ENCODE measurements at regions not wholly inside any gene's neighbourhood (a gene's known extent, or its start where the extent isn't known, plus 50 kb on each side); places are given as distances from the start of the nearest gene placed in this dataset.

- Histone ChIP-seq H3K36me3 (no peaks in the 10 kb centered on the region), H3K4me3 (no peak overlapping the region), H3K9me3 (no peaks in the 10 kb centered on the region), H3K27ac (no peak overlapping the region), H3K4me1 (no peaks in the 10 kb centered on the region), H3K27me3 (peaks cover 0 to 5% (median 0%) of the 10 kb centered on the region in 9 donors)
- 86 to 98% (median 91%) methylated on average over 1 of the region's 1 CpG for WGBS, 4 donors
- intact Hi-C loops (cut with DNase I), result no loop called here
- TF ChIP-seq CTCF (IDR thresholded peaks at IDR 0.05) (no peak), POLR2A (IDR thresholded peaks at IDR 0.05) (no peak)
- ATAC-seq (no peak), DNase-seq (no peak)
Observed at GRCh38 chr6:100274147-100274546, 190.6 kb downstream of the SIM1 start.

GRCh38 chr6:100271625-100272024, 193.1 kb downstream of the SIM1 start:
- H3K4me1 ChIP-seq, result no peaks in the 10 kb centered on the region
- DNase-seq, result no peak
- peaks cover 0 to 4% (median 0%) of the 10 kb centered on the region in 9 donors for H3K27me3 ChIP-seq
- H3K4me3 ChIP-seq, result no peak overlapping the region
- TF ChIP-seq CTCF (IDR thresholded peaks at IDR 0.05), result no peak
- no peak for TF ChIP-seq POLR2A (IDR thresholded peaks at IDR 0.05)
- H3K9me3 ChIP-seq, result no peaks in the 10 kb centered on the region
- intact Hi-C loops (cut with DNase I), result no loop called here
- 58 to 62% (median 61%) methylated on average over 2 of the region's 2 CpGs for WGBS, 4 donors
- H3K27ac ChIP-seq, result no peak overlapping the region
- no peaks in the 10 kb centered on the region for H3K36me3 ChIP-seq
- ATAC-seq, result no peak

- DNase-seq (no peak), ATAC-seq (no peak)
- Histone ChIP-seq H3K27me3 (no peaks in the 10 kb centered on the region), H3K36me3 (no peaks in the 10 kb centered on the region), H3K4me3 (no peak overlapping the region), H3K27ac (no peak overlapping the region), H3K9me3 (no peaks in the 10 kb centered on the region), H3K4me1 (no peaks in the 10 kb centered on the region)
- TF ChIP-seq CTCF (IDR thresholded peaks at IDR 0.05) (no peak), POLR2A (IDR thresholded peaks at IDR 0.05) (no peak)
- WGBS, 4 donors, result 81 to 89% (median 84%) methylated on average over 5 of the region's 5 CpGs
- intact Hi-C loops (cut with DNase I), result no loop called here
Observed at GRCh38 chr6:100271202-100271601, 193.5 kb downstream of the SIM1 start.

- Histone ChIP-seq H3K27ac (no peak overlapping the region), H3K4me1 (no peaks in the 10 kb centered on the region), H3K27me3 (no peaks in the 10 kb centered on the region), H3K4me3 (no peak overlapping the region), H3K9me3 (no peaks in the 10 kb centered on the region), H3K36me3 (no peaks in the 10 kb centered on the region)
- no peak for TF ChIP-seq CTCF (IDR thresholded peaks at IDR 0.05)
- TF ChIP-seq POLR2A (IDR thresholded peaks at IDR 0.05), result no peak
- ATAC-seq, result peak in 1 of 4 donors; percentile 43
- WGBS, 4 donors, result 44 to 58% (median 49%) methylated on average over 2 of the region's 2 CpGs
- no peak for DNase-seq
- intact Hi-C loops (cut with DNase I), result no loop called here
Observed at GRCh38 chr6:100269189-100269588, 195.5 kb downstream of the SIM1 start.

All from heart left ventricle (tissue), 16 donors.